Prostate gland (tissue), 2 donors: ENCODE measurements at regions not wholly inside any gene's neighbourhood (a gene's known extent, or its start where the extent isn't known, plus 50 kb on each side); places are given as distances from the start of the nearest gene placed in this dataset.

Experiments used
- CTCF ChIP-seq, 4 experiments: fragments of 200-600 bp in 2 of 4; fragments of 450-650 bp in 2 of 4; sonication (generic) in 2 of 4; IDR thresholded peaks; 1 replicate in 3 of 4; 2 replicates in 1 of 4; pipeline ENCODE4 v1.5.1; 2016 to 2019; ENCODE audit warnings: antibody characterized with exemption in 4 of 4, mild to moderate bottlenecking in 2 of 4, moderate library complexity in 2 of 4
- POLR2A ChIP-seq: fragments of 450-650 bp; IDR thresholded peaks from one replicate; pipeline ENCODE4 v1.6.1; 2016; ENCODE audit warnings: antibody characterized with exemption, mild to moderate bottlenecking
- POLR2AphosphoS5 ChIP-seq: sonication (generic); formaldehyde crosslinking; IDR thresholded peaks from one replicate; pipeline ENCODE4 v1.6.1; 2017; ENCODE audit warnings: antibody characterized with exemption

- TF ChIP-seq CTCF (IDR thresholded peaks at IDR 0.05) (no peak), POLR2A (no peak), POLR2AphosphoS5 (no peak)
Observed at GRCh38 chr10:124210263-124210662, 116.9 kb upstream of the CHST15 start.
